GM10266 (cell line): ENCODE measurements at regions not wholly inside any gene's neighbourhood (a gene's known extent, or its start where the extent isn't known, plus 50 kb on each side); places are given as distances from the start of the nearest gene placed in this dataset.

Source experiments
- DNase-seq: peaks from one replicate; pipeline ENCODE4 v3.0.0; 2012; ENCODE audit errors: extremely low spot score
- CTCF ChIP-seq: IDR thresholded peaks from 2 replicates; pipeline ENCODE4 v1.5.1; 2012; ENCODE audit warnings: mild to moderate bottlenecking, low read depth; ENCODE audit not compliant: control insufficient read depth, insufficient read depth; ENCODE audit errors: missing control alignments

DNA sequence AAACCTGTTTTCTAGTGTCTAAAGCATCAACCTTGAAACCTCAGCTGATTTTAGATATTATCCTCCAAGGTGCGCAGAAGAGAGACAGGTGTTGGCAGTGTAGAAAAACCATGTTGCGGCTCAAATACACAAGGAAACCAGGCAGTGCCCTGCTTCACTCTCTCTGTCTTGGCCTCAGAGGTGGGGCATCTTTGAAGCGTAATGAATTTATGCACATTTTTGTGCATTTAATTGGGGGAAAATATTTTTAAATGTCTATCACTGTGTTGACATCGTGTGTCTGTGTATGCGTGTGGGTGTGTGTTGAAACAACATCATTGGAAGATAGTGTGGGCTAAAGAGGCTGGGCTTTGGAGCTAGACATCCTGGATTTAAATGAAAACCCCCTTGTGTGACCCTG is 334.0 kb upstream of the CHD6 start:
- TF ChIP-seq CTCF: no peak
- DNase-seq: no peak

- TF ChIP-seq CTCF: no peak
These were observed 333.4 kb upstream of the CHD6 start for GRCh38 chr20:41951615-41952014.

GRCh38 chr20:41939659-41940058 is 321.5 kb upstream of the CHD6 start:
- no peak for TF ChIP-seq CTCF
- DNase-seq: no peak

More at GRCh38 chr20:41951615-41952014, 333.4 kb upstream of the CHD6 start:
- DNase-seq: no peak

DNA sequence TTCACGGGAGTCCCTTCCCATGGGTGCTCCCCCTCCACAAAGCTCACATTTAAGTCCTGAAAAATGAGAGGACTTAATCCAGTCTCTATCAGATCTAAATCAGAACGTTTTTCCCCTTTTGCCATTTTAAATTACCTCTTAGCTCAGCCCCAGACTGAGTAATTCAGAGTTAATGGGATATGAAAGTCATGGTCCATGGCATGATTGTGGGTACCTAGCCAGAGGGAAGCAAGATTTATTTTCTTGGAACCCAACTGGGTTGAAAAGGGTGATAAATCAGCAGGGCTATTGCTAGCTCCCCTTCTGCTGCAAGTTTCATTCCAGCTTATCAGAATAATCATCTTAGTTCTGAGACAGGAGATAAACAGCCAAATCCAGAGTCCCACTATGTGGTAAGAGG is 320.2 kb upstream of the CHD6 start:
- no peak for TF ChIP-seq CTCF
- no peak for DNase-seq

- no peak for DNase-seq
- TF ChIP-seq CTCF: no peak
These were observed 317.1 kb upstream of the CHD6 start for GRCh38 chr20:41935259-41935791.

- no peak for TF ChIP-seq CTCF
- DNase-seq: no peak
These were observed 314.3 kb upstream of the CHD6 start for GRCh38 chr20:41932431-41932830.

- DNase-seq: no peak
- no peak for TF ChIP-seq CTCF
These were observed 309.5 kb upstream of the CHD6 start for GRCh38 chr20:41927655-41928054.
